B cell (primary cell): ENCODE measurements at regions not wholly inside any gene's neighbourhood (a gene's known extent, or its start where the extent isn't known, plus 50 kb on each side); places are given as distances from the start of the nearest gene placed in this dataset.

Source experiments
- ATAC-seq: fragments of 200-7000 bp; cut with Tn5 transposase; one replicate; pipeline ENCODE4 v1.10.0; 2021; ENCODE audit warnings: low read depth, mild to moderate bottlenecking, moderate number of reproducible peaks, moderate library complexity
- CTCF ChIA-PET: fragments of 350-600 bp; sonication (Branson Sonifier 250); formaldehyde crosslinking; loops from one replicate; lab custom pipeline; 2021; ENCODE audit warnings: antibody characterized with exemption, inconsistent platforms; lab: Charles Lee
- POLR2A ChIA-PET: fragments of 350-600 bp; sonication (Branson Sonifier 250); formaldehyde crosslinking; loops from one replicate; lab custom pipeline; 2021; ENCODE audit warnings: antibody characterized with exemption; lab: Charles Lee
- DNase-seq: peaks from one replicate; pipeline ENCODE4 v3.0.0; 2013
- H2AFZ ChIP-seq: 2 replicates; pipeline ENCODE4 v1.6.1; 2012; ENCODE audit warnings: mild to moderate bottlenecking, low read depth, low read length; ENCODE audit not compliant: insufficient read depth, poor library complexity, severe bottlenecking
- H3K27ac ChIP-seq, 2 donors: 1 replicate in 1 of 2; 2 replicates in 1 of 2; pipeline ENCODE4 v1.5.1; 2012 to 2013; ENCODE audit warnings: low read length in 2 of 2, mild to moderate bottlenecking in 2 of 2, moderate library complexity in 1 of 2
- H3K27me3 ChIP-seq, 4 experiments: fragments of 200-600 bp in 1 of 4; sonication (generic) in 1 of 4; replicated peaks in 1 of 4; 1 replicate in 2 of 4; 2 replicates in 2 of 4; pipeline versions ENCODE4 v1.6.1 to v1.7.0; 2013 to 2016; ENCODE audit warnings: low read length in 3 of 4, mild to moderate bottlenecking in 2 of 4, mixed read lengths in 1 of 4, moderate library complexity in 1 of 4; ENCODE audit not compliant: insufficient read depth in 4 of 4, control insufficient read depth in 3 of 4; ENCODE audit errors: control extremely low read depth in 1 of 4
- H3K36me3 ChIP-seq, 2 experiments: replicated peaks in 1 of 2; 1 replicate in 1 of 2; 2 replicates in 1 of 2; pipeline versions ENCODE4 v1.6.1 to v1.7.1; 2013; ENCODE audit warnings: low read length in 1 of 2; ENCODE audit not compliant: insufficient read depth in 2 of 2, control insufficient read depth in 1 of 2; ENCODE audit errors: control extremely low read depth in 1 of 2, extremely low read depth in 1 of 2
- H3K4me1 ChIP-seq, 2 donors: fragments of 200-600 bp in 1 of 2; sonication (generic) in 1 of 2; 1 replicate in 1 of 2; 2 replicates in 1 of 2; pipeline versions ENCODE4 v1.5.1 to v1.6.1; 2013 to 2017; ENCODE audit warnings: low read length in 2 of 2; ENCODE audit not compliant: control insufficient read depth in 2 of 2, insufficient read depth in 2 of 2
- H3K4me2 ChIP-seq: replicated peaks from 2 replicates; pipeline ENCODE3; 2012; ENCODE audit warnings: mild to moderate bottlenecking, low read depth, low read length; ENCODE audit not compliant: poor library complexity, severe bottlenecking
- H3K4me3 ChIP-seq, 5 experiments: fragments of 200-600 bp in 1 of 5; sonication (generic) in 1 of 5; 1 replicate in 3 of 5; 2 replicates in 2 of 5; pipeline versions ENCODE4 v1.5.1 to v1.7.0; 2011 to 2016; ENCODE audit warnings: low read length in 4 of 5, mild to moderate bottlenecking in 4 of 5, low read depth in 2 of 5, control low read depth in 1 of 5, moderate library complexity in 1 of 5; ENCODE audit not compliant: insufficient read depth in 1 of 5; ENCODE audit errors: control extremely low read depth in 1 of 5, extremely low read depth in 1 of 5
- H3K79me2 ChIP-seq: fragments of 200-600 bp; sonication (generic); one replicate; pipeline ENCODE4 v1.6.0; 2016; ENCODE audit warnings: low read length; ENCODE audit not compliant: control insufficient read depth, insufficient read depth
- H3K9ac ChIP-seq: fragments of 200-600 bp; sonication (generic); 2 replicates; pipeline ENCODE4 v1.6.1; 2017; ENCODE audit warnings: mild to moderate bottlenecking, low read length, moderate library complexity
- H3K9me3 ChIP-seq, 3 donors: one replicate each; pipeline versions ENCODE4 v1.6.1 to v1.7.1; 2013; ENCODE audit warnings: low read length in 2 of 3; ENCODE audit not compliant: control insufficient read depth in 2 of 3, insufficient read depth in 1 of 3; ENCODE audit errors: control extremely low read depth in 1 of 3
- H4K20me1 ChIP-seq: 2 replicates; pipeline ENCODE4 v1.6.0; 2012; ENCODE audit warnings: mild to moderate bottlenecking, low read length; ENCODE audit not compliant: insufficient read depth, control insufficient read depth, poor library complexity, severe bottlenecking
- H3K27ac Mint-ChIP-seq: one replicate; pipeline ENCODE4 v1.8.0; 2021; ENCODE audit warnings: mixed read lengths
- H3K27me3 Mint-ChIP-seq: one replicate; pipeline ENCODE4 v1.8.0; 2021; ENCODE audit warnings: mixed read lengths
- H3K4me1 Mint-ChIP-seq: one replicate; pipeline ENCODE4 v1.8.0; 2021; ENCODE audit warnings: mixed read lengths
- H3K4me3 Mint-ChIP-seq: one replicate; pipeline ENCODE4 v1.8.0; 2021; ENCODE audit warnings: mixed read lengths
- H3K9me3 Mint-ChIP-seq: one replicate; pipeline ENCODE4 v1.8.0; 2022; ENCODE audit warnings: mixed read lengths; ENCODE audit not compliant: insufficient read depth
- CTCF ChIP-seq: fragments of 200-600 bp; IDR thresholded peaks from one replicate; pipeline ENCODE4 v1.8.0; 2022; ENCODE audit warnings: antibody characterized with exemption, mild to moderate bottlenecking
- EZH2 ChIP-seq: IDR thresholded peaks from 2 replicates; pipeline ENCODE4 v1.6.1; 2012; ENCODE audit warnings: borderline replicate concordance, low read depth, mild to moderate bottlenecking, moderate library complexity, low read length; ENCODE audit not compliant: insufficient read depth, poor library complexity, severe bottlenecking
- WGBS: methylation state at CpG from one replicate; pipeline ENCODE4 v1.1.5; 2013; ENCODE audit warnings: missing lambda C conversion rate; ENCODE audit not compliant: insufficient coverage; 5-methylcytosine and 5-hydroxymethylcytosine counted together
- intact Hi-C: fragments of 100-400 bp; cut with micrococcal nuclease; formaldehyde crosslinking; loops from one replicate; pipeline ENCODE4 v1.10.0; 2022

GRCh38 chr2:150733051-150733618 is 245.7 kb upstream of the RND3 start:
- ChIA-PET CTCF (no interaction called here), POLR2A (no interaction called here)
- no peaks in the 10 kb centered on the region for H4K20me1 ChIP-seq
- Mint-ChIP-seq H3K4me3 (no peak overlapping the region), H3K9me3 (no peaks in the 10 kb centered on the region), H3K27me3 (no peaks in the 10 kb centered on the region), H3K4me1 (no peaks in the 10 kb centered on the region), H3K27ac (no peak overlapping the region)
- intact Hi-C loops = no loop called here
- WGBS = 94% methylated on average over 2 of the region's 4 CpGs
- H3K9ac ChIP-seq = no peak overlapping the region
- DNase-seq (no peak), ATAC-seq (no peak)
- no peaks in the 10 kb centered on the region for H3K4me1 ChIP-seq
- H3K4me3 ChIP-seq = no peak overlapping the region
- H3K36me3 ChIP-seq = no peaks in the 10 kb centered on the region
- H3K9me3 ChIP-seq = no peaks in the 10 kb centered on the region
- H3K4me2 ChIP-seq = no peak overlapping the region
- no peak for TF ChIP-seq EZH2
- H3K27me3 ChIP-seq = no peaks in the 10 kb centered on the region
- H2AFZ ChIP-seq = no peak overlapping the region
- H3K79me2 ChIP-seq = no peaks in the 10 kb centered on the region
- no peak overlapping the region for H3K27ac ChIP-seq

GRCh38 chr2:150732491-150732890 is 245.0 kb upstream of the RND3 start:
- Histone ChIP-seq H3K4me3 (no peak overlapping the region), H3K4me1 (no peaks in the 10 kb centered on the region), H3K27ac (no peak overlapping the region), H3K4me2 (no peak overlapping the region), H4K20me1 (no peaks in the 10 kb centered on the region), H3K27me3 (no peaks in the 10 kb centered on the region), H3K9me3 (no peaks in the 10 kb centered on the region), H3K79me2 (no peaks in the 10 kb centered on the region), H3K36me3 (no peaks in the 10 kb centered on the region), H3K9ac (no peak overlapping the region), H2AFZ (no peak overlapping the region)
- Mint-ChIP-seq H3K4me1 (no peaks in the 10 kb centered on the region), H3K4me3 (no peak overlapping the region), H3K27me3 (no peaks in the 10 kb centered on the region), H3K27ac (no peak overlapping the region), H3K9me3 (no peaks in the 10 kb centered on the region)
- ATAC-seq = no peak
- ChIA-PET CTCF (no interaction called here), POLR2A (no interaction called here)
- intact Hi-C loops = no loop called here
- no CpG with 5 or more reads among the region's 1 CpG for WGBS
- TF ChIP-seq EZH2 (no peak), CTCF (no peak)
- DNase-seq = no peak
